H1 (cell line): ENCODE measurements at regions not wholly inside any gene's neighbourhood (a gene's known extent, or its start where the extent isn't known, plus 50 kb on each side); places are given as distances from the start of the nearest gene placed in this dataset.
"Not testable (repeated sequence)": the region's sequence is repeated elsewhere in the genome, so short reads cannot be mapped to it uniquely, and the experiment has no call there.

Experiments
- CTCF ChIA-PET: fragments of 300-600 bp; sonication (Branson Sonifier 250); formaldehyde crosslinking; loops from one replicate; lab custom pipeline; 2021; ENCODE audit not compliant: partially characterized antibody; lab: Charles Lee
- POLR2A ChIA-PET: fragments of 300-600 bp; sonication (Branson Sonifier 250); formaldehyde crosslinking; loops from one replicate; lab custom pipeline; 2021; ENCODE audit warnings: inconsistent platforms; ENCODE audit not compliant: partially characterized antibody; lab: Charles Lee
- DNase-seq, 2 experiments: peaks; one replicate each; pipeline versions ENCODE4 v3.0.0 to v3.0.0-alpha.2; 2010 to 2022; ENCODE audit warnings: low spot score in 2 of 2, low read depth in 1 of 2, mixed read lengths in 1 of 2
- FAIRE-seq: peaks from 2 replicates; lab custom pipeline; 2011; peaks lifted over from hg19 to GRCh38; lab: Jason Lieb, UNC
- H2AFZ ChIP-seq: 2 replicates; pipeline ENCODE4 v1.8.1; 2012; ENCODE audit warnings: low read length, inconsistent platforms
- H2AK5ac ChIP-seq: 2 replicates; pipeline ENCODE4 v1.6.1; 2013; ENCODE audit warnings: low read depth, low read length
- H2BK120ac ChIP-seq: replicated peaks from 2 replicates; pipeline ENCODE3; 2013; ENCODE audit warnings: low read depth, low read length, inconsistent platforms
- H2BK12ac ChIP-seq: 2 replicates; pipeline ENCODE4 v1.6.1; 2013; ENCODE audit warnings: low read depth, low read length
- H2BK15ac ChIP-seq: 2 replicates; pipeline ENCODE4 v1.6.1; 2013; ENCODE audit warnings: low read length
- H2BK20ac ChIP-seq: 2 replicates; pipeline ENCODE4 v1.6.1; 2013; ENCODE audit warnings: low read length
- H2BK5ac ChIP-seq: 2 replicates; pipeline ENCODE4 v1.6.1; 2013; ENCODE audit warnings: low read depth, low read length
- H3K14ac ChIP-seq: 2 replicates; pipeline ENCODE4 v1.6.1; 2013; ENCODE audit warnings: inconsistent platforms; ENCODE audit not compliant: insufficient read length
- H3K18ac ChIP-seq: 2 replicates; pipeline ENCODE4 v1.6.1; 2013; ENCODE audit warnings: low read length; ENCODE audit errors: extremely low read depth
- H3K23ac ChIP-seq: 2 replicates; pipeline ENCODE4 v1.6.1; 2013; ENCODE audit warnings: inconsistent platforms; ENCODE audit not compliant: insufficient read length
- H3K23me2 ChIP-seq: 2 replicates; pipeline ENCODE4 v1.6.1; 2013; ENCODE audit warnings: low read depth, low read length
- H3K27ac ChIP-seq: 2 replicates; pipeline ENCODE4 v1.6.1; 2011; ENCODE audit warnings: low read depth, low read length, inconsistent platforms
- H3K27me3 ChIP-seq, 4 experiments: replicated peaks in 1 of 4; 1 replicate in 1 of 4; 2 replicates in 3 of 4; pipeline versions ENCODE4 v1.6.1 to v1.8.1; 2011 to 2013; ENCODE audit warnings: low read length in 3 of 4, mild to moderate bottlenecking in 3 of 4, inconsistent platforms in 2 of 4, mixed read lengths in 2 of 4, moderate library complexity in 1 of 4; ENCODE audit not compliant: control insufficient read depth in 3 of 4, insufficient read depth in 3 of 4; ENCODE audit errors: extremely low read depth in 1 of 4
- H3K36me3 ChIP-seq, 4 experiments: 2 replicates each; pipeline versions ENCODE4 v1.6.1 to v1.8.1; 2011 to 2013; ENCODE audit warnings: mild to moderate bottlenecking in 4 of 4, low read length in 3 of 4, moderate library complexity in 2 of 4, control low read depth in 1 of 4, inconsistent platforms in 1 of 4; ENCODE audit not compliant: insufficient read depth in 4 of 4, control insufficient read depth in 2 of 4
- H3K4ac ChIP-seq: replicated peaks from 2 replicates; pipeline ENCODE3; 2013; ENCODE audit warnings: low read length, low read depth, mixed read lengths, inconsistent platforms; ENCODE audit not compliant: insufficient read length
- H3K4me1 ChIP-seq, 4 experiments: replicated peaks in 1 of 4; 1 replicate in 1 of 4; 2 replicates in 3 of 4; pipeline versions ENCODE4 v1.6.1 to v1.8.1; 2011 to 2013; ENCODE audit warnings: low read length in 3 of 4, inconsistent platforms in 2 of 4, mixed read lengths in 1 of 4; ENCODE audit not compliant: insufficient read depth in 4 of 4, control insufficient read depth in 3 of 4
- H3K4me2 ChIP-seq, 2 experiments: 2 replicates each; pipeline versions ENCODE4 v1.6.1 to v1.8.1; 2011 to 2013; ENCODE audit warnings: low read depth in 2 of 2, low read length in 2 of 2, control low read depth in 1 of 2, inconsistent platforms in 1 of 2, mild to moderate bottlenecking in 1 of 2; ENCODE audit not compliant: insufficient read depth in 1 of 2
- H3K4me3 ChIP-seq, 4 experiments: fragments of 200-600, 300-600 bp in 1 of 4; sonication (generic), shearing (Covaris generic), sonication (Bioruptor Twin) in 1 of 4; 2 replicates each; pipeline versions ENCODE4 v1.5.1 to v1.8.1; 2011 to 2016; ENCODE audit warnings: low read length in 4 of 4, low read depth in 3 of 4, control low read depth in 2 of 4, inconsistent platforms in 2 of 4, mild to moderate bottlenecking in 2 of 4, mixed read lengths in 1 of 4, moderate library complexity in 1 of 4; ENCODE audit not compliant: insufficient read depth in 2 of 4; ENCODE audit errors: extremely low read depth in 1 of 4
- H3K56ac ChIP-seq: replicated peaks from 2 replicates; pipeline ENCODE3; 2013; ENCODE audit warnings: low read depth, mild to moderate bottlenecking, mixed read lengths, low read length, inconsistent platforms; ENCODE audit not compliant: insufficient read length
- H3K79me1 ChIP-seq: 2 replicates; pipeline ENCODE4 v1.6.1; 2013; ENCODE audit warnings: low read depth, low read length, control low read depth
- H3K79me2 ChIP-seq, 2 experiments: 2 replicates each; pipeline versions ENCODE4 v1.6.1 to v1.8.1; 2012 to 2013; ENCODE audit warnings: low read length in 2 of 2, mild to moderate bottlenecking in 2 of 2, inconsistent platforms in 1 of 2; ENCODE audit not compliant: insufficient read depth in 2 of 2, control insufficient read depth in 1 of 2
- H3K9ac ChIP-seq, 4 experiments: replicated peaks in 1 of 4; 1 replicate in 1 of 4; 2 replicates in 3 of 4; pipeline versions ENCODE4 v1.6.1 to v1.8.1; 2011 to 2013; ENCODE audit warnings: low read depth in 3 of 4, low read length in 3 of 4, control low read depth in 2 of 4, mild to moderate bottlenecking in 2 of 4, moderate library complexity in 2 of 4, inconsistent platforms in 1 of 4; ENCODE audit errors: extremely low read depth in 1 of 4
- H3K9me3 ChIP-seq, 2 experiments: 2 replicates each; pipeline versions ENCODE4 v1.6.1 to v1.8.1; 2012 to 2013; ENCODE audit warnings: mild to moderate bottlenecking in 2 of 2, moderate library complexity in 2 of 2, control low read depth in 1 of 2, inconsistent platforms in 1 of 2, low read depth in 1 of 2, low read length in 1 of 2, mixed read lengths in 1 of 2; ENCODE audit not compliant: insufficient read depth in 2 of 2
- H4K20me1 ChIP-seq, 2 experiments: replicated peaks in 1 of 2; 2 replicates each; pipeline versions ENCODE3 to v1.8.1; 2011 to 2013; ENCODE audit warnings: inconsistent platforms in 2 of 2, low read length in 2 of 2, mild to moderate bottlenecking in 1 of 2; ENCODE audit not compliant: insufficient read depth in 2 of 2, control insufficient read depth in 1 of 2
- H4K5ac ChIP-seq: 2 replicates; pipeline ENCODE4 v1.6.1; 2013; ENCODE audit warnings: low read length, low read depth, mixed read lengths, inconsistent platforms; ENCODE audit not compliant: insufficient read length
- H4K8ac ChIP-seq: 2 replicates; pipeline ENCODE4 v1.8.0; 2013; ENCODE audit warnings: mild to moderate bottlenecking, moderate library complexity, low read length, inconsistent platforms; ENCODE audit not compliant: insufficient read depth; ENCODE audit errors: extremely low read depth
- H4K91ac ChIP-seq: replicated peaks from 2 replicates; pipeline ENCODE3; 2013; ENCODE audit warnings: low read length, mixed read lengths, inconsistent platforms; ENCODE audit not compliant: insufficient read length
- WGBS, 2 experiments: shearing (Covaris generic) in 1 of 2; methylation state at CpG; one replicate each; pipeline versions ENCODE4 v1.1.6 to v1.1.7; 2013 to 2015; ENCODE audit warnings: low lambda C conversion rate in 2 of 2, mixed read lengths in 2 of 2, inconsistent platforms in 1 of 2, low coverage in 1 of 2, missing lambda C conversion rate in 1 of 2; ENCODE audit not compliant: insufficient replicate concordance in 2 of 2, insufficient coverage in 1 of 2, insufficient read length in 1 of 2; ENCODE audit errors: extremely low coverage in 1 of 2, missing lambda C conversion rate in 1 of 2; 5-methylcytosine and 5-hydroxymethylcytosine counted together

DNA sequence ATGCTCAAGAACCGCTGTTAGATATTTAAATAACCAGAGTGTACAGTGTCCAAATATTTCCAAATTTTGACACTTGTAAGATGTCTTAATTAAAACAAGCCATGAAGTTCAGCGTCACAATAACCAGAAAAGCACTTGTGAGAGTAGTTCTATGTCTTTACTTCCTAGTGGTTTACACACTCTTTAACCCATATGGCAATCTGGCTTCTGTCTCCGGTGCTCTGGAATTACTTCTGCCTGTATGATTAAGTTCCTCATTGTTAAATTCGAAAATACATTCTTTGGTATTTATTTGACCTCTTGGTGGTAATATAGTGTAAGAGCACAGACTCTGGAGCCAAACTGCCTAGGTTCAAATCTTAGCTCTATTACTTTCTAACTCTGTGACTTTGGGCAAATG lies 89.9 kb upstream of the NOTCH2NLA start:
- H3K9ac ChIP-seq, H2AFZ ChIP-seq, DNase-seq, H3K4ac ChIP-seq, H3K27ac ChIP-seq, CTCF ChIA-PET, H3K27me3 ChIP-seq, H2BK15ac ChIP-seq, H3K18ac ChIP-seq, H3K23me2 ChIP-seq, FAIRE-seq, H4K5ac ChIP-seq, H4K91ac ChIP-seq, H4K8ac ChIP-seq, H3K9me3 ChIP-seq, H3K14ac ChIP-seq, H3K4me2 ChIP-seq, H4K20me1 ChIP-seq, H3K4me1 ChIP-seq, H2BK12ac ChIP-seq, H2BK5ac ChIP-seq, H3K4me3 ChIP-seq, H3K79me2 ChIP-seq, H3K23ac ChIP-seq, H2AK5ac ChIP-seq, POLR2A ChIA-PET, H3K79me1 ChIP-seq, H3K36me3 ChIP-seq, H2BK120ac ChIP-seq, H2BK20ac ChIP-seq, H3K56ac ChIP-seq: not testable (repeated sequence)
- WGBS, 2 experiments: 93% methylated on average over 1 of the region's 4 CpGs; no CpG with 5 or more reads in 1 of the 2 experiments

DNA sequence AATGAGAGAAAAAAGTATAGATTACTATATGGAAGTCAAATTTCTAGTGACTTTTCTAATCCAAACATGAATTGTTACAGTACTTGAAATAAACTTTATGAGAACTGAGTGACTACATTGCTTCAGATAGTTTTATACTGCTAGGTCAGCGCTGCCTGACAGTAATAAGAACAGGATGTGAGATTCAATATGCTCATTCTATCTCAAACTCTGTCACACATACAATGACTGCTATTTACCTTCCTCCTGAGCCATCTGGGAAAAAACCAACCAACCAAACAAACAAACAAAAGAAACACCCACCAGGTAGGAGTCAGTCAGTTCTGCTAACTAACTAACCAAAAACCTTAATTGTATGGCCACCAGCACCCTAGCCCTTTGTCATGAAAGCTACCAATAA lies 89.0 kb upstream of the NOTCH2NLA start:
- 100% methylated on average over 1 of the region's 1 CpG; no CpG with 5 or more reads in 1 of the 2 experiments for WGBS, 2 experiments

More for the DNA sequence above, 89.0 kb upstream of the NOTCH2NLA start:
- H3K27me3 ChIP-seq, H3K4me2 ChIP-seq, H3K79me1 ChIP-seq, FAIRE-seq, H4K5ac ChIP-seq, H3K18ac ChIP-seq, H3K4ac ChIP-seq, H2AFZ ChIP-seq, H3K56ac ChIP-seq, POLR2A ChIA-PET, H3K36me3 ChIP-seq, H4K91ac ChIP-seq, H2BK5ac ChIP-seq, H3K27ac ChIP-seq, DNase-seq, H4K8ac ChIP-seq, H3K14ac ChIP-seq, H2BK20ac ChIP-seq, CTCF ChIA-PET, H2BK120ac ChIP-seq, H2BK15ac ChIP-seq, H3K79me2 ChIP-seq, H3K4me1 ChIP-seq, H3K9ac ChIP-seq, H2BK12ac ChIP-seq, H3K9me3 ChIP-seq, H3K23ac ChIP-seq, H4K20me1 ChIP-seq, H2AK5ac ChIP-seq, H3K23me2 ChIP-seq, H3K4me3 ChIP-seq: not testable (repeated sequence)
